ENCODE measurements at regions not wholly inside any gene's neighbourhood (a gene's known extent, or its start where the extent isn't known, plus 50 kb on each side); places are given as distances from the start of the nearest gene placed in this dataset.

- no peak for TF ChIP-seq CTCF (IDR thresholded peaks at IDR 0.05; ENCODE audit: low read depth, low read length, missing control alignments)
- DNase-seq (ENCODE audit: low read depth) = no peak
- H3K4me3 ChIP-seq (ENCODE audit: low read depth, low read length) = no peak overlapping the region
Observed at GRCh38 chr1:198014355-198014754, 97.2 kb downstream of the LHX9 start.

DNA sequence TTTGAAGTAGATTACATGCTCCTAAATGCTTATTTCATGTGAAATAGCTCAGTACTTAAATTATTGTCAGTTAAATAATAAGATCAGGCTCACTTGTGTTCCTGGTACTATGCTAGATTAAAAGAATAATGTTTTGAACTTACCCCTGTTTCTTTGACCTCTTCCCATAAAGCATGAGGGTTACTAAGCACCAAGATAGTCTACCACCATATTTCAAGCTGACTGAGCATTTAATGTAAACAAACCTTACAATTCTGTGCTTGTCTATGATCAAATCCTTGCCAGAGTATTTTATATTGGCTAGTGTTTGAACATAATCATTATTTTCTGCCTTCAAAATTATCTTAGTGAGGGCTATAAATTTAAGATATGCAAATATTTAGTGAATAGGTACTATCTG, 98.1 kb downstream of the LHX9 start:
- no peak for TF ChIP-seq CTCF (IDR thresholded peaks at IDR 0.05; ENCODE audit: low read depth, low read length, missing control alignments)
- H3K4me3 ChIP-seq (ENCODE audit: low read depth, low read length) = no peak overlapping the region
- DNase-seq (ENCODE audit: low read depth) = no peak

DNA sequence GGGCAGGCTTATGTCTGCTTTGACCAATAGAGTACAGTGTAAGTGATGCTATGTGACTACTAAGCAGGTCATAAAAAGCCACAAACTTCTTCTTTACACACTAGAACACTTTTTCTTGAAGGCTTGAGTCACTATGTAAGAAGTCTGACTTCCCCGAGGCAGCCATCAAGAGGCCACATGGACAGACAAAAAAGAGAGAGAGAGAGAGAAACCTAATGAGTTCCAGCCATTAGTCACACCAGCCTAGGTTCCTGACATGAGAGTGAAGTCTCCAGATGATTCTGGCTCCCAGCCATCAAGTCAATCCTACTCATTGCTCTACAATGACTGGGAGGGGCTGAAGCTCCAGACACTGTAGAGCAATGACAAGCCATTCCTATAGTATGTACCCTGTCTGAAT, 101.4 kb downstream of the LHX9 start:
- no peak for TF ChIP-seq CTCF (IDR thresholded peaks at IDR 0.05; ENCODE audit: low read depth, low read length, missing control alignments)
- no peak overlapping the region for H3K4me3 ChIP-seq (ENCODE audit: low read depth, low read length)
- no peak for DNase-seq (ENCODE audit: low read depth)

DNA sequence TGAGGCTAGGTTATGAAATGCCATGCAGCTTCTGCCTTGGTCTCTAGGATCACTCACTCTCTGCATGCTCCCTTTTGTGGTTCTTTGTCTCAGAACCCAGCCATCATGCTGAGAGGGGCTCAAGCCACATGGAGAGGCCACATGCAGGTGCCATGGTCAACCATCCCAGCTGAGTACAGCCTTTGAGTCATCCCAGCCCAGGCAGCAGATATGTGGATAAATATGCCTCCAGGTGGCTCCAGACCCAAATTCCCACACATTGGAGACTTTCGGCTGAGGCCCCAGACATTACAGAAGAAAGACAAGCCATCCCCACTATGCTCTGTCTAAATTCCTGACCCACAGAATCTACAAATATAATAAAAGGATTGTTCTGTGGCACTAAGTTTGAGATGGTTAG, 102.0 kb downstream of the LHX9 start:
- no peak for TF ChIP-seq CTCF (IDR thresholded peaks at IDR 0.05; ENCODE audit: low read depth, low read length, missing control alignments)
- DNase-seq (ENCODE audit: low read depth) = no peak
- H3K4me3 ChIP-seq (ENCODE audit: low read depth, low read length) = no peak overlapping the region

- DNase-seq (ENCODE audit: low read depth) = no peak
- TF ChIP-seq CTCF (IDR thresholded peaks at IDR 0.05; ENCODE audit: low read depth, low read length, missing control alignments) = no peak
- no peak overlapping the region for H3K4me3 ChIP-seq (ENCODE audit: low read depth, low read length)
Observed at GRCh38 chr1:198024336-198024735, 107.2 kb downstream of the LHX9 start.

DNA sequence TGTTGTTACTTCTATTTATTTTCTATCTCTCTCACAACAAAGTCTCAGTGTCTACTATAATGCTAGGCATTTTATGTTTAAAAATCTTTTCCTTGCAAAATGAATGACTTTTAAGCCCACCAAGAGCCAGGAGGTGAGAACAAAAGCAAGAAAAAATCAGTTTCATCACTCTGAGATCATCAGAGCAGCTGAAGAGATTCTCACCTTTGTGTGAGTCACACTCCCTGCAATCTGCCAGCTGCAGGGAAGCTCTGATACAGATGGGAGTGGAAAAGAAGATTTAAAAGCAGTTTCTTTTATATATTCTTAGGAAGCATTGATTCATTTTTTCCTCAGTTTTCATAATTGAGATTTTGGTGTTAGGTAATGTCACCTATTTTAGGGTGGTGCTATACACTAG, 107.6 kb downstream of the LHX9 start:
- TF ChIP-seq CTCF (IDR thresholded peaks at IDR 0.05; ENCODE audit: low read depth, low read length, missing control alignments) = no peak
- no peak overlapping the region for H3K4me3 ChIP-seq (ENCODE audit: low read depth, low read length)
- no peak for DNase-seq (ENCODE audit: low read depth)

DNA sequence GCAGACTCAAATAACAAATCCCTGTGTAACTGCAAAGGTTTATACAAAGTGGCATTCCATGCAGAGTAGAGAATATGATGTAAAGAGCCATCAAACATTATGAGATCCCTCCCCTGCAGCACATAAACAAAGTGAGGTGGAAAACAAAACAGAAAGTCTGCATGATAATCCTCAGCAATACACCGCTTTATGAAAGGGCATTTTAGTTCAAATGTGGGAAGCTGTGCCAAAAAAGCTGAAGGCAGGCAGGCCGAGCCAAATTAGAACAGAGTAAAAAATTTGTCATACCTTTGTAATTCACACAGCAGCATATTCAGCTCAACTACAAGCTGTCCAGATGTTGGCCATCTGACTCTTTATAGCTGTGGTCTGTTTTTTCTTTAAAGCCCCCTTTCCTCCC, 113.5 kb downstream of the LHX9 start:
- no peak for DNase-seq (ENCODE audit: low read depth)
- no peak for TF ChIP-seq CTCF (IDR thresholded peaks at IDR 0.05; ENCODE audit: low read depth, low read length, missing control alignments)

More for the DNA sequence above, 113.5 kb downstream of the LHX9 start:
- H3K4me3 ChIP-seq (ENCODE audit: low read depth, low read length) = no peak overlapping the region

Measured in GM12864 (cell line).